ENCODE measurements at regions not wholly inside any gene's neighbourhood (a gene's known extent, or its start where the extent isn't known, plus 50 kb on each side); places are given as distances from the start of the nearest gene placed in this dataset.
"Not testable (repeated sequence)": the region's sequence is repeated elsewhere in the genome, so short reads cannot be mapped to it uniquely, and the experiment has no call there.

- DNase-seq = not testable (repeated sequence)
These were observed 315.2 kb downstream of the SV2B start for GRCh38 chr15:91415258-91415657.

GRCh38 chr15:91420689-91421088 lies 320.6 kb downstream of the SV2B start:
- no peak for DNase-seq

GRCh38 chr15:91422797-91423196 lies 322.7 kb downstream of the SV2B start:
- DNase-seq = peak in 1 of 2 donors; percentile 54

GRCh38 chr15:91424001-91424400 lies 323.9 kb downstream of the SV2B start:
- no peak for DNase-seq

- peak; percentile 33 to 64 for DNase-seq
These were observed 326.4 kb downstream of the SV2B start for GRCh38 chr15:91426412-91426811.

GRCh38 chr15:91429973-91430372 lies 329.9 kb downstream of the SV2B start:
- no peak for DNase-seq

- no peak for DNase-seq
These were observed 331.1 kb downstream of the SV2B start for GRCh38 chr15:91431041-91431715.

GRCh38 chr15:91435113-91435512 lies 335.1 kb downstream of the SV2B start:
- DNase-seq = no peak

GRCh38 chr15:91444656-91445055 lies 344.6 kb downstream of the SV2B start:
- no peak for DNase-seq

GRCh38 chr15:91445695-91446228 lies 345.7 kb downstream of the SV2B start:
- DNase-seq = no peak

GRCh38 chr15:91447991-91448644 lies 348.1 kb downstream of the SV2B start:
- DNase-seq = peak in 1 of 2 donors; percentile 26

- DNase-seq = peak in 1 of 2 donors; percentile 56
These were observed 353.3 kb downstream of the SV2B start for GRCh38 chr15:91453376-91453775.

- DNase-seq = no peak
These were observed 356.2 kb downstream of the SV2B start for GRCh38 chr15:91456251-91456718.

GRCh38 chr15:91456921-91457320 lies 356.9 kb downstream of the SV2B start:
- DNase-seq = no peak

- no peak for DNase-seq
These were observed 361.3 kb downstream of the SV2B start for GRCh38 chr15:91461377-91461776.

GRCh38 chr15:91465086-91465485 lies 365.0 kb downstream of the SV2B start:
- DNase-seq = no peak

- DNase-seq = no peak
These were observed 365.6 kb downstream of the SV2B start for GRCh38 chr15:91465696-91466095.

GRCh38 chr15:91468871-91469580 lies 369.0 kb downstream of the SV2B start:
- DNase-seq = peak in 1 of 2 donors; percentile 49

- DNase-seq = peak; percentile 84 to 92
These were observed 369.8 kb downstream of the SV2B start for GRCh38 chr15:91469632-91470567.

GRCh38 chr15:91471468-91471867 lies 371.4 kb downstream of the SV2B start:
- peak in 1 of 2 donors; percentile 58 for DNase-seq

- peak; percentile 28 to 84 for DNase-seq
These were observed 372.3 kb downstream of the SV2B start for GRCh38 chr15:91472316-91472756.

- DNase-seq = no peak
These were observed 374.0 kb downstream of the SV2B start for GRCh38 chr15:91473894-91474545.
